ENCODE measurements at regions not wholly inside any gene's neighbourhood (a gene's known extent, or its start where the extent isn't known, plus 50 kb on each side); places are given as distances from the start of the nearest gene placed in this dataset.

DNA sequence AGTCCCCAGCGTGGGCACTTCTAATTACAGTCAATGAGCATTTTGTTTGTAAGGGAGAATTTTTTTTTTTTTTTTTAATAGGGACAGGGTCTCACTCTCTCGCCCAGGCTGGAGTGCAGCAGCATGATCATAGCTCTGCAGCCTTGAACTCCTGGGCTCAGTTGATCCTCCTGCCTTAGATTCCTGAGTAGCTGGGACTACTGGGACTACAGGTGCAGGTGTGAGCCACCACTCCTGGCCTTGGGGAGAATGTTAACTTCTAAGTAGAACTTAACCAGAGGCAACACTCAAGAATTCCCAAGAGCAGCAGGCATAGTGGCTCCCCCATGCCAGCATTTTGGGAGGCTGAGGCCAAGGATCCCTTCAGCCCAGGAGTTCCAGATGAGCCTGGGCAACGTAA lies 52.9 kb upstream of the ZNF217 start:
- TF ChIP-seq CTCF (conservative IDR thresholded peaks at IDR 0.05) (no peak), EZH2 (IDR thresholded peaks at IDR 0.05; ENCODE audit: low read depth) (no peak)
